GM18868 (cell line): ENCODE measurements at regions not wholly inside any gene's neighbourhood (a gene's known extent, or its start where the extent isn't known, plus 50 kb on each side); places are given as distances from the start of the nearest gene placed in this dataset.

Experiments used
- ATAC-seq: cut with Tn5 transposase; IDR thresholded peaks from one replicate; pipeline ENCODE4 v1.9.1; 2021; ENCODE audit warnings: mild to moderate bottlenecking, moderate library complexity; ENCODE audit not compliant: unreplicated experiment

DNA sequence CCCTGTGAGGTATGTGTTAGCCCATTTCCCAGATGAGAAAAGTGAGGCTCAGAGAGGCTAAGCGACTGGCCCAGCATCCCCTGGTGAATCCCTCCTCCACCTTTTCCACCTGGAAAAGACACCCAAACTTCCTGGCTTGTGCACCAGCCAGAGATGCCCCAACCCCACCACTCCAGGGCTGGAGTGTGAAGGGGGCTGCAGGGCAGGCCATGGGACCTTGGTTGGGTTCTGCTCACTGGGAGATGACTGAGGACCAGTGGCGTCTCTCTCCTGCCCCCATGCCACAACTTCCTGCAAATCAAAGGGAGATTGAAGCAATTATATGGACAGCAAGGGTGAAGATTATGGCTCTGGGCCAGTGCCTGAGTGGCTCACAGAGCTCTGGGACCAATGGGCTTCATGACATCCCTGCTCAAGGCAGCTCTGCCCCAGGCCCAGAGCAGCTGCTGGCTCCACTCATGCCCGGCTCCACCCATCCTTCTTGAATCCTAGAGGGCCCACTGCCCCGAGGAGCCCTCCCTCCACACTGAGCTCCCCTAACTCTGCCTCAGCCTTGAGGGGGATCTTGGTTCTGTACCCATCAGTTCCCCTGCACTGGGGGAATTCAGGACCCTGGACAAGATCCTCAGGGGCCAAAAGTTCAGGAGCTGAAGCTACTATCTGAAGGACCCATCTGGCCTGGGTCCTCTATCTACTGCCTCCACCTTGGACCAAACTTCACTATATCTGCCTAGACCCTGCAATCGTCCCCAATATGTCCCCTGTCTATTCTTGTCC lies 416.9 kb downstream of the PTPRU start:
- ATAC-seq: no peak

DNA sequence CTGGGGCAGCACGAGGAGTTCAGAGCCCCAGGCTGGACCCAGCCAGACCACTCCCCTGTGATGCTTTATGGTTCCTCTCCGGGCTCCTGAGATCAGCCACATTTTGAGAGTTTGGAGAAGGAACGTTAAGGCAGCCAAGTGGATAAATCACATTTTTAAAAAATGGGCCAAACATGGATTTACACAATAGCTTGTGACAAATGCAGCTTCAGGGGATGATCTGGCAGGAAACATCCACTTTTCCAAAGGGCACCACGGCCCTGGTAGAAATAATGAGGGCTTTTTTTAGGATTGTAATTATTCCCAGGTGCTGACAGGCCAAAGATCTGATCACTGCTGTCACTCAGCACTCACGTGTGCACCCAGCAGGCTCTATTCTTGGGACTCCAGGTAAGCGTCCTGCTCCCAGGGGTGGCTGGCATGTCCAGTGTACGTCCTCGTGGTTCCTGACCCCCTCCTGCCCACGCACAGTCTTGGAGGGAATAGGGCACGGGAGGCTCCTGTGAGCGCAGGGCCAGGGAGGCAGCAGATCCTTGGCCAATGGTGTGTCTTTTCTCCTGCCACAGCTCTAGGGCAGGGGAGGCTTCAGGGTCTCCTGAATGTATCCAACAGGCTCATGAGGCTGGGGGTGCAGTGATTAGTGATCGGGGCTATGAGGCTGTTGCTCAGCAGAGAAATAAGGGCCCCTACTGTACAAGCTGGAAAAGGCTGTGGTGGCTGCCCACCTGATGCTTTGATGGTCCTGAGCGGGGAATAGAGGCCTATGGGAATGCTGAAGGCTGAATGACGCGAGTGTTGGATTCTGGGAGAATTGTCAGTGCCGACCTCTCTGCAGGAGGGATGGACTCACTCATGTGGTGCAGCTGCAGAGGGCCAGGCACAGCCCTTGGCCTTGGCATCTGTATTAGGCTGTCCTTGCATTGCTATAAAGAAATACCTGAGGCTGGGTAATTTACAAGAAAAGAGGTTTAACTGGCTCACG lies 415.7 kb downstream of the PTPRU start:
- ATAC-seq: no peak

DNA sequence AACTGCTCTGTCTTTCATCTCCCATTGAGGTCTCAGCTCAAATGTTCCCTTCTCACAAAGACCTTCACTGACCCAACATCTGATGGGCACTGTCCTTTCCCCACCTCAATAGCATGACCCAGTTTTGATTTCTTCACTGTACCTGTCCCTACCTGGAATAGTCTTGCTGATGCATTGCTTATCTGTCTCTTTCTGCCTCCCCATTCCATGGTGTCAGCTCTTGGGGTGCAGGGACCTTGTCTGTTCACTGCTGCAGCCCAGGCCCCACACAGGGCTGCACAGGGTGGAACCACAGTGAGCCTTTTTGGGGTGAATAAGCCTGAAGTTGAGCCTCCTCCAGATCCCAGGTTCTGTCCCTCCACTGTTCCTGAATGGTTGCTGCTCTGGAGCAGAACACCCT lies 414.9 kb downstream of the PTPRU start:
- no peak for ATAC-seq

DNA sequence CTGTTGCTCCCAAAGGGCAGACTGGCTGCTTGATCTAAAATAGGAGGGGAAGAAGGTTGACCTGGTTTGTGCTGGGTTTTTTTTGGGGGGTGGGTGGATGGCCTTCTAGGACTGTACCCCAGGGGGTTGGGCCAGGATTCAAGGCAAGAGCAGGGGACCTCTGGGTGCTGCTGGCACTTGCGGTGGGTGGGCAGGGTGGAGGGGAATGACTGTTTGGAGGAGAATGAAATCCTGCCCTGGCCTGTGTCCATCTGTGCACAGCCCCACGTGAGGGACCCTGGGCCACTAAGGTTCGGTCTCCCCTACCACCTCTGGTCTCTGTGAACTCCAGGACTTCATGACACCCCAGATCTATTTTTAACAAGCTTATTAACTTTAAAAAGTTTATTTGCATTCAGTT lies 414.2 kb downstream of the PTPRU start:
- ATAC-seq: no peak

DNA sequence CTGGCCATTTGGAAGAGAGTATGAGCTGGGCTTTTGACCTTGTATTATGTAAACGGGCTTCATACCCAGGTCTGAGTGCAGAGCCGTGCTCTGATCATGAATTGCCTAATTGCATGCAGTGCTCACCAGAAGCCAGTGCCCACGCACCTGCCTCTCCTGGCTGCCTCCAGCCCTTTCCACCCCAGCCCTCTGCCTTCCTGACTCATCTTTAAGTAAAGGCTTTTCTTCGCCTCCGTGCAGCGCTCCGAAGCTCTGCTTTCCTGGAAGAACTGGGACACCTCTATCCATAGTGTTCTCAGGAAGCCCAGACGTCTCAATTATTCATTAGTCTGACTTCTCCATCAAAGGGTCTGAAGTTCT lies 413.7 kb downstream of the PTPRU start:
- no peak for ATAC-seq

DNA sequence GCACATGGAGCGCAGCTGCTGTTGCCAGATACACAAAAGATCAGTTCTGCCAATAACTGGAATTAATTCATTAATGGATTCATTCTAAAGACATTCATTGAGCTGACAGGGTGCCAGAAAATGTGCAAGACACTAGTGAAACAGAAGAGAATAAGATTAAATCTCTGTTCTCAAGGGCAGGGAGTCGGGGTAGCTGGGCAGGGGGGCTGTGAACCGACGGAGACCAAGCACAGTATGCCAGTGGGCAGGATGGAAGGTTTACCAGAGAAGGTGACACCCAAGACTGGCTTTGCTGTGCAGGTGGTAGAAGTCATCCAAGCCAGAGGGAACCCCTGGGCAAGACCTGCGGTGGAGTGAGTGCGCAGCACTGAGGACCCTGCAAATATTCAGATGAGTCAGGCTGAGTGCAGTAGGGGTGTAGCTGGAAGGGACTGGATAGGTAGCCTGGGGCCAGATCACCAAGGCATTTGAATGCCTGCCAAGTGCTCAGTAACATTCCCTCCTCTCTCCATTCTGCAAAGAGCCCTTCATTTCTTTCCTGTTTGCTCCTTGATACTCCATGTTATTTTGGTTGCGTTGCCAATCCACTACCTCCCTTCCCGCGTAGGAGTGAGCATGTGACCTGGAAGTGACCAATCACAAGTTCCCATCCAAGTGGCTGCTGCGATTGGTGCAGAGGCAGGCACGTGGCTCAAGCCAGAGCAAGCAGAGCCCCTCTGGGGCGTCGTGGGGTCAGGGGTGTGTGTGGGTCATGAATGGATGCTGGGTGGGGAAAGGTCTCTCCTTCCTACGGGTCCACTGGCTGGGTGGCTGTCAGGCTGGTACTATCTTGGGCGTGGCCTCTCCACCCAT lies 413.1 kb downstream of the PTPRU start:
- no peak for ATAC-seq

DNA sequence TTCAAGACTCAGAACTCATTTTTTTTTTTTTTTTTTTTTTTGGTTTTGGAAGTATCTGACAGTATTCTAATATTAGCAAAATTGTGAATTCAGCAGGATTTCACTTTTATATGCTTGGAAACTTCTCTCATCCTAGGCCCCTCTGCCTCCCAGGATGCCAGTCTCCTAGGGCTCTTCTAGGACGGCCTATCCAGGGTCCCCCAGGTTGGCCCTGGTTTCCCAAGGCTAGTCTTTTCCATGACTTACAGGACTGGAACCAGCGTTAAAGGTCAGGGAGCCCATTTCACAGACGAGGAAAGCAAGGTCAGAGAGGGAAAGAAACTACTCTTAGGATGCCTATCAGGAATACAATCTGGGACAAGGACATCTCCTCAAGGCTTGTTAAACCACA lies 412.5 kb downstream of the PTPRU start:
- no peak for ATAC-seq

DNA sequence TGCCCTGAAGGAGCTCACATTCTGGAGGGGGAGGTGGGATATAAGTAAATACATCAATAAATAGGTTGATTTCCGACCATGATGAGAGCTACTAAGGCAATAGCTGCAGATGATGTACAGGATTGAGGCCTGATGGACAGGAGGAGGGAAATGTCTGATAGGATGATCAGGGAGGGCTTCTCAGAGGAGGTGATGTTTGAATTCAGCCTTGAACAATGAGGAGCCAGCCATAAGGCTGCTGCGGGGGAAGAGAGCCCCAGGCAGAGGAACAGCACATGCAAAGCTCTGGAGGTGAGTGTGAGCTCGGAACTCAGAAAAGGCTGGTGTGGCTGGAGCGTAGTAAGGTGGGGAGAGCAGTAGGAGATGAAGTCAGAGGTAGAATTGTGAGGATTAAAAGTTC lies 411.7 kb downstream of the PTPRU start:
- ATAC-seq: no peak

DNA sequence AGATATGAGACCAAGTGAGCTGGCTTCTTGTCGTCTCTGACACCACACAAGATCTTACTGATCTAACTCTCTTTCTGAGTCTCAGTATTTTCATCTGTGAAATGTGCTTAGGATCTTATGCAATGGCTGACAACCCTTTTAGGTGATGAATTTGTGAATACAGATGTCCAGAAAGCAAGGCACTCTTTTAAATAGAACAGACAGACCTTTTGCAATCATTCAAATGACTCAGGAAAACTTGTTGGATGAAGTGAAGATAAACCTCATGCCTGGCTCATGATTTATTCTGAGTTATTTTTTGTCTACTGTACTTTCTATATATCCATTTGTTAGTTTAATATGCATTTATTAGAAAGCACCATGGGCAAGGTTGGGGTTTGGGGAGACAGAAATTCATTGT lies 411.3 kb downstream of the PTPRU start:
- ATAC-seq: no peak

DNA sequence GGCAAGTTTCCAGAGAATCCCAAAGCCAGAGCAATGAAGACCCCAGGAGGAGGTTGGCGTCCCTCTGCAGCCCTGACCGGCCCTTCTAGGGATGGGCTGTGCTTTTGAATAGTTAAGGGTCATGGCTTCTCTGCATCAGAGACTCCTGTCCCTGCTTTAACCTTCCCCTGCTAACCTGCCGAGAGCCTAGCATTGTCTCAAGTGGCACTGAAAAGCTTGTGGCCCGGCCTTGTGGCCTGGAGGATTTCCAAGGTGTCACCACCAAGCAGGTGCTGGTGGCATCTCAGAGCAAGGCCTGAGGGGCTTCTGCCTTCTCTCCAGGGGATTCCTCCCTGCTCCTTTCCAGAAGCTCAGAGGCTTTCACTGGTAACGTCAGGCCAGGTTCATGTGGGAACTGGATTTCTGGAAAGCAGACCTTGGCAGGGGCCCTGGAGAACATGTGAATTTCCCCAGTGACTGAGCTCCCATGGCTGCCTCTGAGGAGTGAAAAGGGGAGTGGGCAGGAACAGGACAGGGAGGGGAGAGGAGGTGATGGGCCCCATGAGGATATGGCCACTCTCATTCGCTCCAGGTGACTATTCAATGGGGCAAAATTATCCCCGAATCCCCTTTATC lies 409.9 kb downstream of the PTPRU start:
- ATAC-seq: no peak

DNA sequence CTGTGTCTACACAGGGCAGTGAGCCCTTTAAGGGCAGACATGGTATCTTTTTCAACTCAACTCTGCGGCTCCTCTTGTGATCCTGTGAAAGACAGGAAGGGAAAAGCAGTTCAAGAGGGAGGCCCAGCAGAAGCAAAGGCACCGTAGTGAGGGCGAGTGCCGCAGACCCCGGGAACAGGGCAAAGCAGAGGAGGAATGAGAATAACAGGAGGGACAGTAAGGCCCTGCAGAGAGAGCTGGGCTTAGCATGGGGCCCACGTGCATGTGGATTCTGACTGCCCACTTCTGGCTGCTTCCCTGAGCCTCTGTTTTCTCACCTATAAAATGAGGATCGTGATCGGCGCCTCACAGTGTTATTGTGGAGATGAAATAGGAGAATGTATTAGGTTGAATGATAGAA lies 409.3 kb downstream of the PTPRU start:
- ATAC-seq: no peak

DNA sequence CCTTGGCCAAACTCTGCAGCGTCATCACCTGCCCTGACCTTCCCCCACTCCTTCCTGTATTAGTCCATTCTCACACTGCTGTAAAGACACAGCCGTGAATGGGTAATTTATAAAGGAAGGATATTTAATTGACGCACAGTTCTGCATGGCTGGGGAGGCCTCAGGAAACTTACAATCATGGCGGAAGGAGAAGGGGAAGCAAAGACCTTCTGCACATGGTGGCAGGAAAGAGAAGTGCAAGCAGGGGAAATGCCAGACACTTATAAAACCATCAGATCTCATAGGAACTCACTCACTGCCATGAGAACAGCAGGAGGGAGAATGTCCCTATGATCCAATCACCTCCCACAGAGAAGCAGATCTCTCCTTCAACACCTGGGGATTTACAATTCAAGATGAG lies 408.5 kb downstream of the PTPRU start:
- no peak for ATAC-seq

DNA sequence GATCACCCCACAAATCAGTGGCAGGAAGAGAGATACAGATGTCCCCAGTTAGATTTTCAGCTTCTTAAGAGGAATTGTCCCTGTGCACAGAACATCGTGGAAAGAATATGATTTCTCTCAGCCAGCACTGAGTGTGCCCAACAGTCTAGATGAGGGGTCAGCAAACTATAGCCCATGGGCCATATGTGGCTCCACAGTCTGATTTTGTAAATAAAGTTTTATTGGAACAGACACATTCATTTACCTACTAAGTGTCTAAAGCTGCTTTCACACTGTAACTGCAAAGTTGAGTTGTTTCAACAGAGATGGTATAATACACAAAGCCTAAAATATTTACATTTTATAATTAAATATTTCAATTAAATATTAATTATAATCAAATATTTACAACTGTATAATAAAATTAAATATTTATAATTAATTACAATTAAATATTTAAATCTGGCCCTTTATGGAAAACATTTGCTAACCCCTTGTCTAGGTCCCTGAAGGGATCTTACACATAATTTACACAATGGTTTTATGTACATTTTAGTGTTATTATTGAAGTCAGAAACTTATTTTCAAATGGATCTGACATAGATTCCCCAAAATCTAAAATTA lies 407.6 kb downstream of the PTPRU start:
- ATAC-seq: no peak

DNA sequence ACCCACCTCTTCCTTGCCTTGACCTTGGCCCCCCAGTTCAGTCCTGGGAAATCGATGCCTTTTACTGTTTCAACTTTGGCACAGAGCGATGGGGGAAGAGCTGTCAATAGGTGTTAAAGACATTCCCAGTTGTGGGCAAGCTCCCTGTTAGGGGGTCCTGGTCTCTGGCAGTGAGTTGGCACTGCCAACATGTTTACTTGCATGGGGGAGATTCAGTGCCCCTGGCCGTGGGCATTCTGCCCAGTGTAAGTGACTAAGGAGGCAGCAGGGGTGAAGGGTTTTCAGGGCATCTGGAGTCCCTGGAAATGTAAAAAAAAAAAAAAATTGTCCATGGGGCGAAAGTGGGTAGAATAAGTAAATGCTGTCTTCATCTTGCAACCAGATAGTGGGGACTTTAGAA lies 407.0 kb downstream of the PTPRU start:
- ATAC-seq: no peak

DNA sequence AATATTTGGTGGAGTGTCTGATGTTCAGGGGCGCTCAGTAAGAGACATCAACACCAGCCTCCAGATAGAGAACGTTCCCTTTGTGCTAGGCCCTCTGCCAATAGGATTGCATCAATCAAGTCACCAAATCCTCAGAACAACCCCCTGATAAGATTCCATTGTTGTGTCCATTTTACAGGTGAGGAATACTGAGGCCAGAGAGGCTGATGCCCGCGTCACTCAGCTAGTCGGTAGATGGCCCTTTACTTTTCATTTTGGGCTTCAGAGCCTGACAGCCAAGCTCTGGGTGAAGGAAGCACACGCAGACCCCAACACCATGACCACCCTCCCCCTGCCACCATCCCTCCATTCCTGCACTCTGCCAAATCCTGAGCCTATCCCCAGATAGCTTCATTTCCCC lies 406.2 kb downstream of the PTPRU start:
- ATAC-seq: no peak

DNA sequence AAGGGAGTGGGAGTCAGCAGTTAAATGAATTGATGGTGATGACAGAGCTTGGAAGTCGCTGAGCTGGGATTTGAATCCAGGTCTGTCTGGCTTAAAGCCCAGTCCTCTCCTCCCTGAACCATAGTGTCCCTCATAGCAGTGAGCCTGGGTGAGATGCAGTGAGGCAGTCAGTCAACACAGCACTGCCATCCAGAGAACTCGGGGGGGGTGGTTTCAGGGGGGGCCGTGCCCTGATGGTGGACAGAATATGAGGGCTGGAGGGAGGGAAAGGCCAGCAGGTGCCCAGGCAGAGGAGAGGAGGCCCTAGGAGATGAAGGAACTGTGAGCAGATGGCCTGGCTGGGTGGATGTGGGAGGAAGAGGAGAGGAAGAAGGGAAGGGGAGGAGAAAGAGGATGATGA lies 405.6 kb downstream of the PTPRU start:
- ATAC-seq: no peak

DNA sequence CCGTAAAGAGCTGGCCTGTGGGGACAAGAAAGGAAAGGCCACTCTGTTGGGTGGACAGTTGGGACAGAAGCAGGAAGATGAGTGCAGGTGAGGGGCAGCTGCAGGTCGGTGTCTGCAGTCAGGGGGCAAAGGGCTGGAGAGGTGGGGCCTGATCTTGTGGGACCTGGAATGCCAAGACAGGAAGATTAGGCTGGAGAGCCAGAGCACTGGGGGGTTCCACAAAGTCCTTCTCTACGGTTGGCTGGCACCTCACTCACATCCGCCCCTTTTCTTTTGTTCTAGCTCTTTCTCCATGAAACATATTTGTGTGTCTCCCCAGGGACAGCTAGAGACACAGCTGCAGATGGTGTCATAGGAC lies 404.1 kb downstream of the PTPRU start:
- ATAC-seq: no peak

DNA sequence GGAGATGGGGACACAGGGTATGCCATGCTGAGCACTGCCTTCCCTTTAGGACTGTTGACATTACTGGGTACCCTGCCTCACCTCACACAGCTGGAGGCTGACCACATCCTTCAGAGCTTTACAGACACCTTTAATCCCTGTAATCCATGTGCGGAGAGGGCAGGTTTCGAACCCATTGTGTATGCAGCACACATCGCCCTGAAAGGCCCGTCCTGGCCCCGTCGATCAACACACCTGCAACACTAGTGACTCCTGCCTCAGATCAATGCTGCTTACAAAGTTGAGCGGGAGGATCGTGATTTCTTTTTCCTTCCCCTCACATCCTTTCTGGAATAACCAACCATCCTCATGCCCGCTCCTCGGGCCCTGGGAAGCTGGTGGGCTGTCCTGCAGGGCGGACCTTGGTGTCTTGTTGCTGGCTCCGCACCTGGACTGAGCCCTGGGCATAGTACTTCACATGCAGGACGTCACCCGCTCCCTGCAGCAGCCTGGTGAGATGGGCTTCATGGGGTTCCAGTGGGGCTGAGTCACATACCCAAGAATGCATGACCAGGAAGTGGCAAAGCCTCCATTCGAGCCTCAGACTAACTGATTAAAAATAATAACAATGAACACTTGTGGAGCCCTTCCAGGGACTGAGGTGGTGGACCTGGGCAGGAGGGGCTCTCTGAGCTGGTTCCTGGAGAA lies 403.6 kb downstream of the PTPRU start:
- ATAC-seq: no peak

DNA sequence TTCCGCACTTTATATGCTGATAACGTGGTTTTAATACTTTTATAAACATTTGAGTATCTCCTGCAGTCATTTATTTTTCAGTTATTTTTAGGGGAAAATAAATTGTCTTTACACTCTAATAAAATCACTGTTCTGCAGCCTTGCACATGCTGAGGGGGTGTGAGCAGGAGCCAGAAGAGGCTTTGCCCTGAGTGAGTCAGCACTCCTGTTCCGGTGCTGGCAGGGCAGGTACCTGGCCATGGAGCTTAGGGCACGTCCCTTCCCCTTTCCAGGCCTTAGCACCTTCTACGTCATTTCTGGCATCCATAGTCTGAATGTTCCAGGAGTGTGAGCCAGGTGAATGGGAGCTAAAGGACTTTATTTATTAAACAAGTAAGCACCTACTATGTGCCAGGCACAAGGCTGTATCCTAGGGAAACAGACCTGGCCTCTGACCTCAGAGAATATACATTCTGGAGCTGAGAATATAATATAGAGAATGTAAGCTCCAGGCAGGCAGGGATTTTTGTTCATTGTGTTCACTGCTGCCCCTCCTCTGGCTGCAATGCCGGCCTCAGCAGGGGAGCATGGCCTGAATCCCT lies 402.9 kb downstream of the PTPRU start:
- ATAC-seq: no peak

DNA sequence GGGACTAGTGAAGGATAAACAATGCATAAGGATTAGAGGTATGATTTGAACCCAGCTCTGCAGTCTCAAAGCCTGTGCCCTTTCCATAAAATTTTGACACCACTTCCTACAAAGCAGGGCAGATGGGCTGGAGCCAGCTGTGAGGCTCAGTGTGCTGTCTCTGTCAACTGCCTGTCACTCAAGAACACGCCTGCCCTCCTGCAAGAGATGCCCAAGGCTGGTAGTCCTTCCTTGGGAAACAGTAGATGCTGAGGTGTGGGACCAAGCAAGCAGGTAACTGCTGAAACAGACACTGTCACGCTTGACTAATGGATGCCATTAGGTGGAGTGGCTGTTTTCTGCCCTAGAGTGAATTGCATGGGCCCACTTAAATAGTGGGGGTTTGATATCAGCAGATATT lies 402.0 kb downstream of the PTPRU start:
- ATAC-seq: no peak
